GM21515 (cell line): ENCODE measurements at regions not wholly inside any gene's neighbourhood (a gene's known extent, or its start where the extent isn't known, plus 50 kb on each side); places are given as distances from the start of the nearest gene placed in this dataset.
A peak's percentile ranks its signal among the peaks of the same experiment; 100 is the strongest.

ENCODE experiments used
- ATAC-seq: cut with Tn5 transposase; IDR thresholded peaks from one replicate; pipeline ENCODE4 v1.9.1; 2021; ENCODE audit not compliant: unreplicated experiment

DNA sequence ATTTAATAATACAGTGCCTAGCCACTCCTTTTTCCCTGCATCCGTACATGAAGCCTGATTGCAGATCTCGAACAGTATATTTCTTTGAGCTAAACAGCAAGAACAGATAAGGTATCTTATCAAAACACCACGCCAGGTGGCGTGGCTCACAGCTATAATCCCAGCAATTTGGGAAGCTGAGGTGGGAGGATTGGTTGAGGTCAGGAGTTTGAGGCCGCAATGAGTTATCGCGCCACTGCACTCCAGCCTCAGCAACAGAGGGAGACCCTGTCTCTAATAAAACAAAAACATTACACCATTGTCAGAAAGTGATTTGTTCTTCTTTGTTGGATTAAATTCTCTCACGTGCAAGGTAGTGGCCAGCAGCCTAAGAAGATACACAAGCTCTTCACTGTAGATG is 291.2 kb upstream of the DMRT1 start:
- ATAC-seq, result no peak

DNA sequence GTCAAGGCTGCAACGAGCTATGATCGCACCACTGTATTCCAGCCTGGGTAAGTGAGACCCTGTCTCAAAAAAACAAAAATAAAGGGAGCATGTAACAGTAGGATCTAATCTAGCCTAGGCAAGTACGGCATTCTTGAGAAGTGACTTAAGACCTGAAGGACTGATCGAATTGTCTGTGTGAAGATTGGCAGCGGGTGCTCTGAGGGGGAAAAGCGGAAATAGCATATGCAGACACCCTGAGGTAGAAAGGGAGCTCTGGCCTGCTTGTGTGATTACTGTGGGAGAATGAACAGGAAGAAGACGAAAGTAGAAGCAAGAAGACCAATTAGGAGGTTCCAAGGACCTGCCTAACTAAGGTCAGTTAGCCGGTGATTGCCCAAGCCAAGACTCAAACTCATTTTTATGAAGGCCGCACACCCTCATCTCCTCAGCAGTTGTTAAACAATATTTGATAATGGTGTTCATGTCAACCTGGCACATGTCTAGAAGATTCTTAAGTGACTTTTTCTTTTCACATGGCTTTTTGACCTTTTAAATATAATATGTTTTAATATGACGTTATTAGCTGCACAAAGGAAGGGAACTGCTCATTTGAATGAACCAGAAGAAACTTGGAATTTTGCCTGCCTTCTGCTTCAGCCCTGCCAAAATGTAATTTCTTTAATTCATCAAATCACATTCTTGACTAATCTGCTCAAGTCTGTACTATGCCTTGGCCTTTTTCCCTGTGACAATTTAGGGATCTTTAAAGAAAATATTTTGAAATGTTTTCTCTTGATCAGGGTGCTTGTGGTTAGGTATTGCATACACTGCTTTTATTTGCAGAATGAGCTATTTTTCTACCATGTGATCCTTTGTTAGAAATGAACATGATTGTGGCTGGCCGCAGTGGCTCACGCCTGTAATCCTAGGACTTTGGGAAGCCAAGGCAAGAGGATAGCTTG is 289.2 kb upstream of the DMRT1 start:
- no peak for ATAC-seq

DNA sequence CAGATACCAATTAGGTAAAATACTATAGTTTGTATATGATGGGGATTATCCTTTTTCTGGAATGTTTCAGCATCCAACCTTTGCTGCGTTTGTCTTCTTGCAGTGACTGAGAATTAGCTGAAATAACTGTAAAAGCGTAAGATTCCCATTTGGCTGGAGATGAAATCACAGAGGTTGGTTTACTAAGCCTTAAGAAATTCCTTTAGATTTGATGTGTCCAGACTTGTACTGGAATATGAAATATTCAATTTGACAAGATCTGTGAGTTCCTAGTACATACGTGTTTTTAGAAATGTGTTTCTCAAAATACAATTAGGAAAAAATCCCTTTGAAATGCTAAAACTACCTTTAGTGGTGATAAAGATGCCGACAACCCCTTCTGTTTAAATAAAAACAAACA is 286.0 kb upstream of the DMRT1 start:
- ATAC-seq, result no peak

DNA sequence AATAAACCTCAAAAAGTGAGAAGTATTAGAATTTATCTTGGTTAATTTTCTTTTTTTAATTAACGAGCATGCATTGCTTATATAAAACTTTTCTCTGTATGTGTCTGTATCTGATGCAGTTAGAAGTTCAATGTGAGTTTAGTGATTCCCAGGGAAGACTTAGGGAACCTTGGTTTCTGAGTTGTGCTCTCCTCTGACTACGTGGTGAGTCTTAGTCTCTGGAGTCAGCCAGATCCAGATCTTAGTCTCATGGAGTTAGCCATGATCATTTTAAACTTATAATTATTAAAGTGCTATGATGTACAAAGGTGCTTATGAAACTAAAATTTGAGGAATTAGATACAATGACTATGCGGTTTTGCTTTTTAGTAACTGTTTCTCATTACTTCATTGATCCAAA is 285.3 kb upstream of the DMRT1 start:
- ATAC-seq, result no peak

DNA sequence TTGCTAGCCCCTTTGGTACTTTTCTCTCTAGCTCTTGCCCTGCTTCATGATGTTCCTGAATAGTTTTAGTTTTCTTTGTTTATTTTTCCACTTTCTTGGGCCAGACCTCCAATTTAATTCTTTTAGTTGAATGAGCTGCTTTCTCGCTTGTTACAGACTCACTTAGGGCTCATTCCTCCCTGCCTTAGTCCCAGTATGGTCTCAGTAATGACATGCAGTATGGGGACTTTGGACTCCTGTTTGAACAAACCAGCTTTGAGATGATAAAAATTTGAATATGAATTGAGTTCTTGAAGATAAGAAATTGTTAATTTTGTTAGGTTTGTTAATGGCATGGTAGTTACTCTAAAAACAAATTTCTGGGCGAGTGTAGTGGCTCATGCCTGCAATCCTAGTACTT is 284.8 kb upstream of the DMRT1 start:
- ATAC-seq, result no peak

DNA sequence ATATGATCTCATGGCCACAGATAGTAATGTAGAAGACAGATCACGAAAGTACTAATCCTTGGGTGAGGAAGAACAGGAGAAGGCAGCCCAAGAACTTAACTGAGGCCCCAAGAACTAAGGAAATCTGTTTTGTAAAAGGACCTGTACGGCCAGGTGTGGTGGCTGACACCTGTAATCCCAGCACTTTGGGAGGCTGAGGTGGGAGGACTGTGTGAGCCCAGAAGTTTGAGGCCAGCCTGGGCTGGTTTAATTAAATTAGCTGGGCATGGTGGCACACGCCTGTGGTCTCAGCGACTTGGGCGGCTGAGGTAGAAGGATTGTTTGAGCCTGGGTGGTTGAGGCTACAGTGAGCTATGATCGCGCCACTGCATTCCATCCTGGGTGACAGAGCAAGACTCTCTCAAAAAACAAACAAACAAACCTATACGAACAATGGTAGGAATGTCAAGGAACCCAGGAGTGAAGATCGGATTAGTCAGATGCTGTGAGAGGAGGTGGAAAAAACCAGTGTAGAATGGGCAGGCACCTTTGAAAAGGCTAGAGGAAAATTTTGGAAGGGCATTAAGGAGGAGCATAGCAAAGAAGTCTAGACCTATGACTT is 283.8 kb upstream of the DMRT1 start:
- ATAC-seq, result no peak

DNA sequence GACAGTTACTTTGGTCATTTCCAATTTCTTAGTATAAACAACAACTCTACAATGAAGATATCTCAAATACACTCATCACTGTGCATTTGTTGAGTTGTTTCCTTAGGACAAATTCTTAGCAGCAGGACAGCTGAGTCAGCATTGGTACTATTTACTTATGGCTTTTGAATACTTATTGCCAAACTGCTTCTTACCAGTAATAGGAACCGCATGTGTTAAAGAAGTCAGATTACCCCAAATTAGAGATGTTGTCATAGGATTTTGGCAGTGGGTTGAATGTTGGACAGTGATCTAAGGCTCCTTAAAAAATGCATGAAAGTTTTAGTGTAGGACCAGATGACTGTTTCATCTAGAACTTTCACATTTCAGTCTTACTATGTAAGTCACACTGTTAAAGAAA is 280.1 kb upstream of the DMRT1 start:
- no peak for ATAC-seq

DNA sequence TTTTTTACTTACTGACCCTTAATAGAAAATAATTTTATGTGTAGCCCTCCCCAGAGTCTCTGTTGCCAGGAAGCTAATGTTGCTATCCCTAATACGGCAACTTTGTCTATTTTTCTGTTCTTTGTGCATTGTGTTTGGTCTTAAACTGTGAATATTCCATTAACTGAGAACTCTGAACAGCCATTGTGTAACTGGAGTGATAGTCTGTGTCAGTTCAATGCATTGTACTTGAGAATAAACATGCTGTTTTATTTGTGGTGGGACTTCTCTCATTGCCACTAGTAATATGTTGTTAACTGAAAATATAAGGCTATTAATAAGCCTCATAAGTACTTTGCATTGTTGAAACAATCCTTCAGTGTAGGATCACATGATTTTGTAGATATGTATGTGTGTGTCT is 278.3 kb upstream of the DMRT1 start:
- no peak for ATAC-seq

DNA sequence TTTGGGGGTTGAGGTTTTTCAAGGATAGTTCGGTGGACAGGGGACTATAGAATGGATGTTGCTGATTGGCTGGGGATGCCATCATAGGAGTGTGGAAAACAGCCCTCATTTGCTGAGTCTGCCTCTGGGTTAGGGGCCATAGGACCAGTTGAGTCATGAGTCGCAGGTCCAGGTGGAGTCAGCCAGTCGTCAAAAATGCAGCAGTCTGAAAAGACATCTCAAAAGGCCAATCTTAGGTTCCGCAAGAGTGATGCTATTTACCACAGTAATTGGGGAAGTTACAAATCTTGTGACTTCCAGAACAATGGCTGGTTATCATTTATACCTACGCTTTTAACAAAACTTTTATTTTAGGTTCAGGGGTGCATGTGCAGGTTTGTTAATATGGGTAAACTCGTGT is 276.0 kb upstream of the DMRT1 start:
- ATAC-seq, result no peak

DNA sequence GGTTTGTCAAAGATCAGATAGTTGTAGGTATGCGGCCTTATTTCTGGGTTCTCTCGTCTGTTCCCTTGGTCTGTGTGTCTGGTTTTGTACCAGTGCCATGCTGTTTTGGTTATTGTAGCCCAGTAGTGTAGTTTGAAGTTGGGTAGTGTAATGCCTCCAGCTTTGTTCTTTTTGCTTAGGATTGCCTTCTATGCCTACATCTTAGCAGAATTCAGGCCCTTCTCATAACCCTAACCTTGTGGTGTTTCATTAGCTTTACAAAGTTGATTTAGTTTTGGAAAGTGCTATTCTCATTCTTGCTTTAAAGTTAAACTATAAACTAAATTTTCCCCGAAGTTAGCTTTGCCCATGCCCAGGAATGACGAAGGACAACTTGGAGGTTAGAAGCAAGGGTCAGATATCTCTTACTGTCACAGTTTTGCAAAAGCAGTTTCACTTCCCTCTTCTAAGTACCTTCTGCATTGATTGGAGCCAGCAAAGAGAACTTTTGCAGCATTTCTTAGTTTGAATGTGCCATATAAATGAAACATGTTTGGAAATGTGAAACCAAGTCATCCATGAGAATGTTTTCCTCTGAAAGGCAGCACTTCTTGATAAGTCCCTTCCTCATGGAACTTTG is 274.3 kb upstream of the DMRT1 start:
- peak; percentile 90 for ATAC-seq

DNA sequence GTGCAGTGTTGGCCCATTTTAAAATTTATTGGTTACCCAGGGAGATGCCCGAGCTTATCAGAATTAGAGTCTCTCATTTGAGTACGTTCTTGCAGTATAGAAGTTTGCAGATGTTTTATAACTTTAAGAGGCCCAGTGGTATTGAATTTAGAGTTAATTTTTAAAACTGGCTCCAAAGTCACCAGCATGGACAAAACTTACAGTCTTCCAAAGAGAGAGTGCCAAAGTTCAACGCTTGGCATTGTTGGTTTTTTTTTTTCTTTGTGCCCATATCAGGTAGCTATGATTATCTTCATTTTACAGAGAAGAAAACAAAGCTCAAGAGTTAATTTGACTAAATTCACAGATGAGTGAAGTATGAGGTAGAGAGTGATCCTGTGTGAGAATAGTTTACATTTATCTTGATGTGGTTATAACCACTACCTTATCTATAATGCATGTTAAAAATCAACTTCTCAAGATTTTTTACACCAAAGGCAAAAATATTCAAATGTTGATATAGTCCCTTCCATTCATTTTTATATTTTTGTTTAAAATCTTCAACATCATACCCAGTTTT is 273.7 kb upstream of the DMRT1 start:
- ATAC-seq, result no peak

DNA sequence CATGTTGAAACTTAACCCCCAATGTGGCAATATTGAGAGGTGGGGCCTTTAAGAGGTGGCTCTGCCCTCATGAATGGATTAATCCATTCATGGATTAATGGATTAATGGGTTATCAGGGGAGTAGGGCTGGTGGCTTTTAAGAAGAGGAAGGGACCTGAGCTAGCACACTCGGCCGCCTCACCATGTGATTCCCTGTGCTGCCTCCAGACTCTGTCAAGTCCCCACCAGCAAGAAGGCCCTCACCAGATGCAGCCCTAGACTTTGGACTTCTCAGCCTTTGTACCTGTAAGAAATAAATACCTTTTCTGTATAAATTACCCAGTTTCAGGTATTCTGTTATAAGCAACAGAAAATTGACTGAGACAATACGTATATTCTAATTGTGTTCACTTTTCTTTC is 272.2 kb upstream of the DMRT1 start:
- ATAC-seq, result no peak

DNA sequence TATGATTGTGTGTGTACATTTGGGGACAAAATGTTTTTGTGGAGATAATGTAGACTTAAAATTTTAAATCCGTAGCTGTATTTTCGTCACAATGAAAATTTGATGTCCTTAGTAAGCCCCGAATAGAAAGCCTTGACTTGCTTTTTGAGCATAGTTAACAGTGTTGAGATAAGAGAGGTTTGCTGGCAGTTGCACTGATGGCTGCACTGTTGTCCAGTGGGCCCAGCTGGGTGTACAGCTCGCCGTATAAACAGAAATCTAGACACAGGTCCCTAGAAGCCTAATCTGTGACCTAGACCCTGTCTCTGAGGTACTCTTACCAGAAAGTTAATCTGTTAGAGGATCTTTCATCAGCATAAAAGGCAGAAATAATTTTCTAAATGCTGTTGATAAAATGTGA is 271.3 kb upstream of the DMRT1 start:
- no peak for ATAC-seq

DNA sequence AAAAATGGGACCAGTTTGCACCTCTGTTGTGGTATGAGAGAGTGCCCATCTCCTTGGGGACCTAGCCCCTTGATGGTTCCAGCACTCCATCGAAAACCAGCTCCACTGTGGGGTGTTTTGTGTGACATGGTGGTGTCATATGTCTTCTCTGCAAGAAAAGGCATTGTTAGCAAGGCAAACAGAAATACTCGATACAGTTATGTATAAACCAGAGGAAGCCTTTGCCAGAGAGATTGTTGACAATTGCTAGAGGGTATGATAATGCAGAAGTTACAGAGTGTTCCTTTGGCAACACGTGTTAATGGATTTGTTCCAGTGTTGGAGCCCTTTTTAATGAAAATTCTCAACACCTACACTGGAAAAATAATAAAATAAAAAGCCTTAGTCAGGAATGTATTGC is 270.4 kb upstream of the DMRT1 start:
- no peak for ATAC-seq

DNA sequence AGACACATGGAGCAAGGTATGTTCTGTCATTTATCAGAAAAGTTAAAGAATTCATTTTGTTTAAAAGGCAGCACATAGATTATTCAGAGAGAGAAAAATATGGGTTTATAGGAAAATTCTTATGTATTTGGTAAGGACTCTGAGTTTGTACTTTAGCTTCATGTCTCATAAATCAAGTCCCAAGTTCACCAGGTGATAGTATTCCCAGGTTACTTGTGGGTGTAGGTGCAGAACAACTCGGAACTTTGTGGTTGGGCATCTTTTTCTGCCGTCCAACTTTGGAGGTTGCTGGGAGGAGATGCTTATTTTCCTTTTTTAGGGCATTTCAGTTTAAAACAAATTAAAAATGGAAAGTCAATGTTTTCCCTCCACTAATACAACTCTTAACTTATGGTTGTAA is 269.8 kb upstream of the DMRT1 start:
- no peak for ATAC-seq

DNA sequence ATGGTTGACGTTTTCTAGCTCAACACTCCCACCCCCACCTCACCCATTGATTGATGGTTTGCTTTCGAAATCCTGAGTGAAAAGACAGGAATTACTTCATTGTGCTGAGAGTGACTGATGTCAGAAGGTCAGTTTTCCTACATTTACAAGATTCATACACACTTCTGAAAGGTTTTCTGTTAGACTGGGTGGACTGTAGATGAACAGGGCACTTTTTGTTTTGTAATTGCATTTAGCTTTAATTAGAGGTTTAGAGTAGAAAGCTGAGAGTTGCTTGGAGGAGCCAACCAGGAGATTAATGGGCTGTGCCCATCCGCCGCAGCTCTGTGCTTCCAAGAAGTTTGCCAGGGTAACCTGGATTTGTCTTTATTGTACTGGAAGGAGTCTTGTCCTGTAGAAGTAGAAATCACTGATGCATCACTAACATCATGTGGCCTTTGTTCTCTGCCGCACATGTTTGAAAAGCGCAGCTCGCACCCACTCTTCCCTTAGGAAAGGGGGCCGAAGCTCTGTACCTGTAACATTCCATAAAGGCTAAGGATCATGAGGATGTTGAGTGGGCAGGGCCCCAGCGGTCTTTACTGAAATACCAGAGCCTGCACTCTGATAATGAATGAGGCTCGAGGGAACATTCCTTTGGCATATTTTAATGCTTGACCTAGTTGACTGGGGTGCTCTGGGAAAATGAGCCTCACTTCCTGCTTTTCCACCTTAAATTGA is 267.6 kb upstream of the DMRT1 start:
- ATAC-seq, result no peak

DNA sequence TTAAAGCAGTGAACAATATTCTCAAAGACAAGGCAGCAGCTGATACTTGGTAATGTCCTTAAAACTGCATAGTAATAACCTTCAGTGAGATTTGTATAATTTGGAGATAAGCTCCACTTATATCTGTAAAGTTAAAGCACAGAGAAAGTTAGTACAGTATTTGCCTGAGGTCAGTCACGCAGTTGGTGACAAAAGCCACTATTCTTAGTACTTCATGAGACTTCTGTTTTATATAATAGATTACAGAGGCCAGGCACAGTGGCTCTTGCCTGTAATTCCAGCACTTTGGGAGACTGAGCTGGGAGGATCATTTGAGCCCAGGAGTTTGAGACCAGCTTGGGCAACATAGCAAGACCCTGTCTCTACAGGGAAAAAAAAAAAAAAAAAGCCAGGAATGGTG is 266.4 kb upstream of the DMRT1 start:
- no peak for ATAC-seq

DNA sequence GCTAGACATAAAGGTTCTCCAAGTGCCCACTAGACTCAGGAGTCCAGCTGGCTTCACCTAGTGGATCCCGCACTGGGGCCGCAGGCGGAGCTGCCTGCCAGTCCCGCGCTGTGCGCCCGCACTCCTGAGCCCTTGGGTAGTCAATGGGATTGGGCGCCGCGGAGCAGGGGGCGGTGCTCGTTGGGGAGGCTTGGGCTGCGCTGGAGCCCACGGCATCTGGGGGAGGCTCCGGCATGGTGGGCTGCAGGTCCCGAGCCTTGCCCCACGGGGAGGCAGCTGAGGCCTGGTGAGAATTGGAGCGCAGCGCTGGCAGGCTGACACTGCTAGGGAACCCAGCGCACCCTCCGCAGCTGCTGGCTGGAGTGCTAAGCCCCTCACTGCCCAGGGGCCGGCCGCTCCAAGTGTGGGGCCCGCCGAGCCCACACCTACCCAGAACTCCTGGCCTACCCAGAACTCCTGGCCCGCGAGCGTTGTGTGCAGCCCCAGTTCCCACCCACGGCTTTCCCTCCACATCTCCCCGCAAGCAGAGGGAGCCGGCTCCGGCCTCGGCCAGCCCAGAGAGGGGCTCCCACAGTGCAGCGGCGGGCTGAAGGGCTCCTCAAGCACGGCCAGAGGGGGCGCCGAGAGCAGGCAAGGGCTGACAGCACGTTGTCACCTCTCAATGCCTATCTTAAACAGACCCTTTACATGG is 260.7 kb upstream of the DMRT1 start:
- no peak for ATAC-seq

DNA sequence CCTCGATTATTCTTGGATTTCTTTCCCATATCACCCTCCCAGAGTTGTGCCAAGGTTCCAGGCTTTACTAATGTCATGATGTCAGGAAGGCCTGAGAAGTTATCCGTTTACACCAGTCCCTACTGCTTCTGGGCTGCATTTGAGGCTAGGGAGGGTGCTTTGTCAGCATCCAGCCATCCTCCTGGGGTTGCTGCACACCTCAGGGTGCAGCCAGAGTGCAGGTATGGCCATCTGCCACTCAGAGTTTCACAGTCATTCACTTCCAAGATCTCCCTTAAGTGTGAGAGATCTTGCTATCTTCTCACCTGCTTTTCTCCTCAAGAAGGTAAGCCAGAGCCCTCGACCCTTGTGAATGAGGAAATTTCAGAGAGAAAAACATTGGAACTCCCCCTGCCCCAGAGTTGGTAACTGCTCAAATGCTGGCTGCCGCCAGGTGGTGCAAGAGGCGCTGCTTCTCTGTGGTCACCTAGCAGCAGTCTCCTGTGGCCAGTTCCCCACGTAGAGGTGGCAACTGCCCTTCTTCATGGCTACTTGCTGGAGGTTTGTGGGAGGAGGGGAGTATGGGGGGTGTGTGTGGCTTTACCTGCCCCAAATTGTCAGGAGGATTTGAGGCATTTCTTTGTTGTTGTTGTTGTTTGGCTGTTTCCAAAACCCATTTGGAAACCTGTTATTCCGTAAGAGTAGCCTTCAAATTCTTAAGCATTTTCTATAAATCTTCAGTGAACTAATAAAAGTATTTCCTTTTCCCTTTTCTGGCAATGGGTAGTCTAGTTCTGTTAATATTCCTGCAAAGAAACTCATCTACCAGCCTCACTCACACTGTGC is 259.6 kb upstream of the DMRT1 start:
- ATAC-seq, result no peak

DNA sequence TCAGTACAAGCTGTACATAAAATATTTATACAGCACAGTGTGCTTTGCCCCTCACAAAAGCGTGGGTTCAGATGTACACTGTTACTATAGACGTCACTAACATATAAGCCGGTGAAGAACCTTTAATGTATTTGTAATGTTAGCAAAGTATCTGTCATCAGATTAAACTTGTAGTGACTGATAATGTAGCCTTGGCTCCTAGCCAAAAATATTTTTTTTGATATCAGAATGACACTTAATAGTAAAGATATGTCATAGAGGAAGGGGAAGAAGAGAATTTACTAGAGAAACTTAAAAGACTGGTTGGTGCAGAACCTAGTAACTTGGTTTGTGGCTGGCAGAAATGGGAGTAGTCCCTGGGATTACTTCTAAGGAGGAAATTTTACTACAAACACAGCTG is 258.7 kb upstream of the DMRT1 start:
- ATAC-seq, result no peak
